ENCODE measurements at regions not wholly inside any gene's neighbourhood (a gene's known extent, or its start where the extent isn't known, plus 50 kb on each side); places are given as distances from the start of the nearest gene placed in this dataset.

DNA sequence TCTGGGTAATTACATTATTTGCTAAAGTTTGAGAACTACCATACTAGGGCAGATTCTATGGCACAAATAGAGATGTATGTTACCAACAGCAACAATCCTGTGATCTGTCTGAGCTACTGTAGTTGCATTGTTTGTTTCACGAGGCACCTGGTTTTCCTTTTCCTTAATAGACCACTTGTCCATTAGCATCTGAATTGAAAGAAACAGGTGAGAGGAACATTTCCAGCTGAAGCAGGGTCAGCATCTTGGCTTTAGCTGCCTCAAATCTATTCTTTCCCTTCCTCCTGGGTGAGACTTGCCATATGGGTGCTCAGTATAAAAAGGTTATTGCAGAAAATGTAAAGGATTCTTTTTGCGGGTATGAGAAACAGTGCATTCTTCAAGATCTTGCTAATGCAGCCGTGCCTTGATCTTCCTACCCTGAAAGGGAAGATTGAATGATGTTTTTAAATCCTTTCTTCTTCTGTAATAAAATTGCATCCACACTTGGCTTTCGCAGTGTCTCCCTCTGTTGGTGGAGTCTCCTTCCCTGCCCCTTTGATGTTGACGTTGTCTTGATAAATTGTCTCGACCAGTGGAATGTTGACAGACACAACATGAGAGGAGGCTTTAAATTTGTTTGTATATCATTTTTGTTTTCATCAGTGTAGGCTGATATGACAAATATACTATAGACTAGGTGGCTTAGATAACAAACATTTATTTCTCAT, 118.0 kb upstream of the BRINP1 start:
- Histone ChIP-seq H3K27ac (ENCODE audit: low read depth in 1 of 2, low read length in 1 of 2) (no peak overlapping the region), H3K36me3 (ENCODE audit: control insufficient read depth in 2 of 2, insufficient read depth in 2 of 2, low read length in 1 of 2) (no peaks in the 10 kb centered on the region), H3K9me3 (ENCODE audit: control insufficient read depth in 2 of 2, insufficient read depth in 1 of 2, low read length in 1 of 2) (no peaks in the 10 kb centered on the region), H3K27me3 (ENCODE audit: control insufficient read depth in 2 of 2, insufficient read depth in 1 of 2, low read length in 1 of 2) (no peaks in the 10 kb centered on the region), H3K4me1 (ENCODE audit: control insufficient read depth in 2 of 2, insufficient read depth in 2 of 2, low read length in 2 of 2) (no peaks in the 10 kb centered on the region), H3K4me3 (ENCODE audit: low read length in 2 of 2) (no peak overlapping the region)
- WGBS, result 71% methylated on average over 6 of the region's 6 CpGs
- no peak for DNase-seq (ENCODE audit: low read depth in 6 of 9, low spot score in 9 of 9)

GRCh38 chr9:119483153-119483552, 113.9 kb upstream of the BRINP1 start:
- no peaks in the 10 kb centered on the region for H3K36me3 ChIP-seq (ENCODE audit: control insufficient read depth in 2 of 2, insufficient read depth in 2 of 2, low read length in 1 of 2)
- H3K4me1 ChIP-seq (ENCODE audit: control insufficient read depth in 2 of 2, insufficient read depth in 2 of 2, low read length in 2 of 2), result no peaks in the 10 kb centered on the region
- no peaks in the 10 kb centered on the region for H3K27me3 ChIP-seq (ENCODE audit: control insufficient read depth in 2 of 2, insufficient read depth in 1 of 2, low read length in 1 of 2)
- H3K27ac ChIP-seq (ENCODE audit: low read depth in 1 of 2, low read length in 1 of 2), result no peak overlapping the region
- no peak for DNase-seq (ENCODE audit: low read depth in 6 of 9, low spot score in 9 of 9)
- no peak overlapping the region for H3K4me3 ChIP-seq (ENCODE audit: low read length in 2 of 2)
- H3K9me3 ChIP-seq (ENCODE audit: control insufficient read depth in 2 of 2, insufficient read depth in 1 of 2, low read length in 1 of 2), result no peaks in the 10 kb centered on the region

DNA sequence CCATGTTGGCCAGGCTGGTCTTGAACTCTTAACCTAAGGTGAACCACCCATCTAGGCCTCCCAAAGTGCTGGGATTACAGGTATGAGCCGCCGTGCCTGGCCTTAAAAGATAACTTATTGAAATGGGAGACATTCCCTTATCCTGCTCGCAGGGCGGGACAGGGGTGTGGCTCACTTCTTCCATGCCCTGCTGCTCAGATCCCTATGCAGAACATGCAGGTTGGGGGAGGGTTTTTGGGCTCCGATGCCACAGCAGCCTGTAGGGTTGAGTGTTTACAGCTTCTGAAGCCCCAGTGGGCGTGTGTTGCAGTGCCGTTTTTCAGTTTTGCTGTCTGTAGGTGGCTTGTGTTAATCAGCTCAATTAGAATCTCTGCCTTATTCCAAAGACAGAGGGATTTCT, 108.0 kb upstream of the BRINP1 start:
- Histone ChIP-seq H3K27ac (ENCODE audit: low read depth in 1 of 2, low read length in 1 of 2) (no peak overlapping the region), H3K4me1 (ENCODE audit: control insufficient read depth in 2 of 2, insufficient read depth in 2 of 2, low read length in 2 of 2) (no peaks in the 10 kb centered on the region), H3K27me3 (ENCODE audit: control insufficient read depth in 2 of 2, insufficient read depth in 1 of 2, low read length in 1 of 2) (no peaks in the 10 kb centered on the region), H3K36me3 (ENCODE audit: control insufficient read depth in 2 of 2, insufficient read depth in 2 of 2, low read length in 1 of 2) (no peaks in the 10 kb centered on the region), H3K9me3 (ENCODE audit: control insufficient read depth in 2 of 2, insufficient read depth in 1 of 2, low read length in 1 of 2) (no peaks in the 10 kb centered on the region), H3K4me3 (ENCODE audit: low read length in 2 of 2) (no peak overlapping the region)
- DNase-seq (ENCODE audit: low read depth in 6 of 9, low spot score in 9 of 9), result no peak
- 92% methylated on average over 7 of the region's 7 CpGs for WGBS

DNA sequence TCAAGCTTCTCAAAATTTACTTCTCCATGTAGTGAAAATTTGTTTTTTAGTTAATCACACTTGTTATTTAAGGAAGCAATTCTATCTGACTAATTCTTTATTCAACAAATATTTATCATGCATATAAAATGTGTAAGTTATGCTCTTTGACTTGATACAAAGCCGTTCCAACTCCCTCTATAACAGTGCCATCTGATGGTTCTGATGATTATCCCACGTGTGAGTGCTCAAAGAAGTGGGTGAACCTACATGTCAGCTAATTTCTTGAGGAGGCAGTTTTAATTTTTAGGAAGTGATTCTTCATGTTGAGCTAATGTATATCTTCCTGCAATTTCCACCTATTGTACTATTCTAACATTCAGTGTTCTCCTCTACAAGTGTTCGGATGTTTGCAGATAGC, 88.8 kb upstream of the BRINP1 start:
- Histone ChIP-seq H3K4me3 (ENCODE audit: low read length in 2 of 2) (no peak overlapping the region), H3K9me3 (ENCODE audit: control insufficient read depth in 2 of 2, insufficient read depth in 1 of 2, low read length in 1 of 2) (no peaks in the 10 kb centered on the region), H3K27me3 (ENCODE audit: control insufficient read depth in 2 of 2, insufficient read depth in 1 of 2, low read length in 1 of 2) (no peaks in the 10 kb centered on the region), H3K27ac (ENCODE audit: low read depth in 1 of 2, low read length in 1 of 2) (no peak overlapping the region), H3K36me3 (ENCODE audit: control insufficient read depth in 2 of 2, insufficient read depth in 2 of 2, low read length in 1 of 2) (no peaks in the 10 kb centered on the region), H3K4me1 (ENCODE audit: control insufficient read depth in 2 of 2, insufficient read depth in 2 of 2, low read length in 2 of 2) (no peaks in the 10 kb centered on the region)
- DNase-seq (ENCODE audit: low read depth in 6 of 9, low spot score in 9 of 9), result no peak
- WGBS, result 56% methylated on average over 3 of the region's 3 CpGs

GRCh38 chr9:119453980-119454379, 84.7 kb upstream of the BRINP1 start:
- 83% methylated on average over 1 of the region's 1 CpG for WGBS
- Histone ChIP-seq H3K4me3 (ENCODE audit: low read length in 2 of 2) (no peak overlapping the region), H3K27me3 (ENCODE audit: control insufficient read depth in 2 of 2, insufficient read depth in 1 of 2, low read length in 1 of 2) (no peaks in the 10 kb centered on the region), H3K36me3 (ENCODE audit: control insufficient read depth in 2 of 2, insufficient read depth in 2 of 2, low read length in 1 of 2) (no peaks in the 10 kb centered on the region), H3K27ac (ENCODE audit: low read depth in 1 of 2, low read length in 1 of 2) (no peak overlapping the region), H3K9me3 (ENCODE audit: control insufficient read depth in 2 of 2, insufficient read depth in 1 of 2, low read length in 1 of 2) (no peaks in the 10 kb centered on the region), H3K4me1 (ENCODE audit: control insufficient read depth in 2 of 2, insufficient read depth in 2 of 2, low read length in 2 of 2) (no peaks in the 10 kb centered on the region)
- no peak for DNase-seq (ENCODE audit: low read depth in 6 of 9, low spot score in 9 of 9)

DNA sequence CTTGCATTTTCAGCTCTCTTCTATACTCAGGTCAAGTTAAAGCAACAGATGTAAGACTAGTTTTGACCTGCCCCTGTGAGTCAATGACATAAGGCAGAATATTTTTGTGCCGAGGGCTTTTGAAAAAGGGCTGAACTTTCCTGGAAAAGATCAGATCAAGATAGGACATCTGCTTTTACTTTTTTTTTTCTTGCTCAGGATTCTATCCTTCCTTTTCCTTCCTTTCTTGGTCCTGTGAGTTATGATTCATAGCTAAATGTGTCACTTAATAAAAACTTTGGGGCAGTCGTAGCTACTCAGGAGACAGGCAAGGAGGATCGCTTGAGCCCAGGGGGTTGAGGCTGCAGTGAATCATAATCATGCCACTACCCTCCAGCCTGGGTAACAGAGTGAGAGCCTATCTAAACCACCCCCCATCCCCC, 84.3 kb upstream of the BRINP1 start:
- H3K4me1 ChIP-seq (ENCODE audit: control insufficient read depth in 2 of 2, insufficient read depth in 2 of 2, low read length in 2 of 2), result no peaks in the 10 kb centered on the region
- H3K27ac ChIP-seq (ENCODE audit: low read depth in 1 of 2, low read length in 1 of 2), result no peak overlapping the region
- 76% methylated on average over 3 of the region's 3 CpGs for WGBS
- no peak for DNase-seq (ENCODE audit: low read depth in 6 of 9, low spot score in 9 of 9)
- no peak overlapping the region for H3K4me3 ChIP-seq (ENCODE audit: low read length in 2 of 2)
- H3K9me3 ChIP-seq (ENCODE audit: control insufficient read depth in 2 of 2, insufficient read depth in 1 of 2, low read length in 1 of 2), result no peaks in the 10 kb centered on the region
- H3K27me3 ChIP-seq (ENCODE audit: control insufficient read depth in 2 of 2, insufficient read depth in 1 of 2, low read length in 1 of 2), result no peaks in the 10 kb centered on the region
- H3K36me3 ChIP-seq (ENCODE audit: control insufficient read depth in 2 of 2, insufficient read depth in 2 of 2, low read length in 1 of 2), result no peaks in the 10 kb centered on the region

DNA sequence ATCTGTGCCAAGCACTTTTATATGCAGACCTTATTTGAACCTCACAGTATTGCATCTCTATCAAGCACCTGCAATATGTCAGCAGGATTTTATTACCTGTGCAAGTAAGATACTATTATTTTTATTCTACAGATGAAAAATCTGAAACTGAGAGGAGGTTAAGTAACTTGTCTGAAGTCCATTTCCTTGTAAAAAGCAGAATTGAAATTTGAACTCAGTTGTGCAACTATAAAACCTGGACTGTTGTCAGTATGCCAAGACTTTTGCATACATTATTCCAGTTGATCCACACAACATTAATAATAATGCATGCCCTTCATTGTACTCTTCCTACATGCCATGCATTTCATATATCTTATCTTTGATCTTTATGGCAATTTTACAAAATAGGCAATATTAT, 82.2 kb upstream of the BRINP1 start:
- Histone ChIP-seq H3K4me1 (ENCODE audit: control insufficient read depth in 2 of 2, insufficient read depth in 2 of 2, low read length in 2 of 2) (no peaks in the 10 kb centered on the region), H3K36me3 (ENCODE audit: control insufficient read depth in 2 of 2, insufficient read depth in 2 of 2, low read length in 1 of 2) (no peaks in the 10 kb centered on the region), H3K4me3 (ENCODE audit: low read length in 2 of 2) (no peak overlapping the region), H3K27ac (ENCODE audit: low read depth in 1 of 2, low read length in 1 of 2) (no peak overlapping the region), H3K27me3 (ENCODE audit: control insufficient read depth in 2 of 2, insufficient read depth in 1 of 2, low read length in 1 of 2) (no peaks in the 10 kb centered on the region), H3K9me3 (ENCODE audit: control insufficient read depth in 2 of 2, insufficient read depth in 1 of 2, low read length in 1 of 2) (no peaks in the 10 kb centered on the region)
- no peak for DNase-seq (ENCODE audit: low read depth in 6 of 9, low spot score in 9 of 9)

GRCh38 chr9:119443179-119443578, 73.9 kb upstream of the BRINP1 start:
- H3K9me3 ChIP-seq (ENCODE audit: control insufficient read depth in 2 of 2, insufficient read depth in 1 of 2, low read length in 1 of 2), result no peaks in the 10 kb centered on the region
- H3K27me3 ChIP-seq (ENCODE audit: control insufficient read depth in 2 of 2, insufficient read depth in 1 of 2, low read length in 1 of 2), result no peaks in the 10 kb centered on the region
- no peak overlapping the region for H3K27ac ChIP-seq (ENCODE audit: low read depth in 1 of 2, low read length in 1 of 2)
- H3K4me1 ChIP-seq (ENCODE audit: control insufficient read depth in 2 of 2, insufficient read depth in 2 of 2, low read length in 2 of 2), result no peaks in the 10 kb centered on the region
- DNase-seq (ENCODE audit: low read depth in 6 of 9, low spot score in 9 of 9), result no peak
- H3K36me3 ChIP-seq (ENCODE audit: control insufficient read depth in 2 of 2, insufficient read depth in 2 of 2, low read length in 1 of 2), result no peaks in the 10 kb centered on the region
- no peak overlapping the region for H3K4me3 ChIP-seq (ENCODE audit: low read length in 2 of 2)
- 56% methylated on average over 4 of the region's 4 CpGs for WGBS

GRCh38 chr9:119441832-119442231, 72.6 kb upstream of the BRINP1 start:
- H3K4me3 ChIP-seq (ENCODE audit: low read length in 2 of 2), result no peak overlapping the region
- no peaks in the 10 kb centered on the region for H3K27me3 ChIP-seq (ENCODE audit: control insufficient read depth in 2 of 2, insufficient read depth in 1 of 2, low read length in 1 of 2)
- WGBS, result 80% methylated on average over 1 of the region's 1 CpG
- no peak for DNase-seq (ENCODE audit: low read depth in 6 of 9, low spot score in 9 of 9)
- no peaks in the 10 kb centered on the region for H3K36me3 ChIP-seq (ENCODE audit: control insufficient read depth in 2 of 2, insufficient read depth in 2 of 2, low read length in 1 of 2)
- H3K4me1 ChIP-seq (ENCODE audit: control insufficient read depth in 2 of 2, insufficient read depth in 2 of 2, low read length in 2 of 2), result no peaks in the 10 kb centered on the region
- H3K27ac ChIP-seq (ENCODE audit: low read depth in 1 of 2, low read length in 1 of 2), result no peak overlapping the region
- H3K9me3 ChIP-seq (ENCODE audit: control insufficient read depth in 2 of 2, insufficient read depth in 1 of 2, low read length in 1 of 2), result no peaks in the 10 kb centered on the region

DNA sequence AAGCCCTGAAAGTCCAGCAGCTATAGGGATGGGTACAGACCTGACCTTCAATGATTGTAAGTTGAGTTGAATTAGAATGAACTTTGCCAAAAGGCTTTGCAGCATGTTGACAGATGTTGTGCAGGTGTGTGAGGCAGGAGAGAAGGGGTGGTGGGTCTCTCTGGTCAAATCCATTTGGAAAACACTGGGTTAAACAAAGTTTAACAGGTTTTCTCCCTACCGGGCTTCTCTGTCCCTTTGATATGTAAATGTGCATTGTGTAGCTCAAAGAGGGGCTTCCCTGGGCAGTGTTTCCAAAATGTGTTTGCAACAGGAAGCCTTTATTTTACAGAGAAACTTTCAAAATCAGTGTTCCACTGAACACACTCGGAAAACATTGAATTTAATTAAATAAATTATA, 72.1 kb upstream of the BRINP1 start:
- H3K27ac ChIP-seq (ENCODE audit: low read depth in 1 of 2, low read length in 1 of 2), result no peak overlapping the region
- H3K9me3 ChIP-seq (ENCODE audit: control insufficient read depth in 2 of 2, insufficient read depth in 1 of 2, low read length in 1 of 2), result no peaks in the 10 kb centered on the region
- no peaks in the 10 kb centered on the region for H3K27me3 ChIP-seq (ENCODE audit: control insufficient read depth in 2 of 2, insufficient read depth in 1 of 2, low read length in 1 of 2)
- H3K4me1 ChIP-seq (ENCODE audit: control insufficient read depth in 2 of 2, insufficient read depth in 2 of 2, low read length in 2 of 2), result no peaks in the 10 kb centered on the region
- H3K36me3 ChIP-seq (ENCODE audit: control insufficient read depth in 2 of 2, insufficient read depth in 2 of 2, low read length in 1 of 2), result no peaks in the 10 kb centered on the region
- WGBS, result 31% methylated on average over 2 of the region's 2 CpGs
- H3K4me3 ChIP-seq (ENCODE audit: low read length in 2 of 2), result no peak overlapping the region
- DNase-seq (ENCODE audit: low read depth in 6 of 9, low spot score in 9 of 9), result no peak

Measured in thymus (tissue), 11 donors.